H1 (cell line): ENCODE measurements at regions not wholly inside any gene's neighbourhood (a gene's known extent, or its start where the extent isn't known, plus 50 kb on each side); places are given as distances from the start of the nearest gene placed in this dataset.

Source experiments
- CTCF ChIA-PET: fragments of 300-600 bp; sonication (Branson Sonifier 250); formaldehyde crosslinking; loops from one replicate; lab custom pipeline; 2021; ENCODE audit not compliant: partially characterized antibody; lab: Charles Lee
- POLR2A ChIA-PET: fragments of 300-600 bp; sonication (Branson Sonifier 250); formaldehyde crosslinking; loops from one replicate; lab custom pipeline; 2021; ENCODE audit warnings: inconsistent platforms; ENCODE audit not compliant: partially characterized antibody; lab: Charles Lee
- DNase-seq, 2 experiments: peaks; one replicate each; pipeline versions ENCODE4 v3.0.0 to v3.0.0-alpha.2; 2010 to 2022; ENCODE audit warnings: low spot score in 2 of 2, low read depth in 1 of 2, mixed read lengths in 1 of 2
- FAIRE-seq: peaks from 2 replicates; lab custom pipeline; 2011; peaks lifted over from hg19 to GRCh38; lab: Jason Lieb, UNC
- H2AFZ ChIP-seq: 2 replicates; pipeline ENCODE4 v1.8.1; 2012; ENCODE audit warnings: low read length, inconsistent platforms
- H2AK5ac ChIP-seq: 2 replicates; pipeline ENCODE4 v1.6.1; 2013; ENCODE audit warnings: low read depth, low read length
- H2BK120ac ChIP-seq: replicated peaks from 2 replicates; pipeline ENCODE3; 2013; ENCODE audit warnings: low read depth, low read length, inconsistent platforms
- H2BK12ac ChIP-seq: 2 replicates; pipeline ENCODE4 v1.6.1; 2013; ENCODE audit warnings: low read depth, low read length
- H2BK15ac ChIP-seq: 2 replicates; pipeline ENCODE4 v1.6.1; 2013; ENCODE audit warnings: low read length
- H2BK20ac ChIP-seq: 2 replicates; pipeline ENCODE4 v1.6.1; 2013; ENCODE audit warnings: low read length
- H2BK5ac ChIP-seq: 2 replicates; pipeline ENCODE4 v1.6.1; 2013; ENCODE audit warnings: low read depth, low read length
- H3K14ac ChIP-seq: 2 replicates; pipeline ENCODE4 v1.6.1; 2013; ENCODE audit warnings: inconsistent platforms; ENCODE audit not compliant: insufficient read length
- H3K18ac ChIP-seq: 2 replicates; pipeline ENCODE4 v1.6.1; 2013; ENCODE audit warnings: low read length; ENCODE audit errors: extremely low read depth
- H3K23ac ChIP-seq: 2 replicates; pipeline ENCODE4 v1.6.1; 2013; ENCODE audit warnings: inconsistent platforms; ENCODE audit not compliant: insufficient read length
- H3K23me2 ChIP-seq: 2 replicates; pipeline ENCODE4 v1.6.1; 2013; ENCODE audit warnings: low read depth, low read length
- H3K27ac ChIP-seq: 2 replicates; pipeline ENCODE4 v1.6.1; 2011; ENCODE audit warnings: low read depth, low read length, inconsistent platforms
- H3K27me3 ChIP-seq, 4 experiments: replicated peaks in 1 of 4; 1 replicate in 1 of 4; 2 replicates in 3 of 4; pipeline versions ENCODE4 v1.6.1 to v1.8.1; 2011 to 2013; ENCODE audit warnings: low read length in 3 of 4, mild to moderate bottlenecking in 3 of 4, inconsistent platforms in 2 of 4, mixed read lengths in 2 of 4, moderate library complexity in 1 of 4; ENCODE audit not compliant: control insufficient read depth in 3 of 4, insufficient read depth in 3 of 4; ENCODE audit errors: extremely low read depth in 1 of 4
- H3K36me3 ChIP-seq, 4 experiments: 2 replicates each; pipeline versions ENCODE4 v1.6.1 to v1.8.1; 2011 to 2013; ENCODE audit warnings: mild to moderate bottlenecking in 4 of 4, low read length in 3 of 4, moderate library complexity in 2 of 4, control low read depth in 1 of 4, inconsistent platforms in 1 of 4; ENCODE audit not compliant: insufficient read depth in 4 of 4, control insufficient read depth in 2 of 4
- H3K4ac ChIP-seq: replicated peaks from 2 replicates; pipeline ENCODE3; 2013; ENCODE audit warnings: low read length, low read depth, mixed read lengths, inconsistent platforms; ENCODE audit not compliant: insufficient read length
- H3K4me1 ChIP-seq, 4 experiments: replicated peaks in 1 of 4; 1 replicate in 1 of 4; 2 replicates in 3 of 4; pipeline versions ENCODE4 v1.6.1 to v1.8.1; 2011 to 2013; ENCODE audit warnings: low read length in 3 of 4, inconsistent platforms in 2 of 4, mixed read lengths in 1 of 4; ENCODE audit not compliant: insufficient read depth in 4 of 4, control insufficient read depth in 3 of 4
- H3K4me2 ChIP-seq, 2 experiments: 2 replicates each; pipeline versions ENCODE4 v1.6.1 to v1.8.1; 2011 to 2013; ENCODE audit warnings: low read depth in 2 of 2, low read length in 2 of 2, control low read depth in 1 of 2, inconsistent platforms in 1 of 2, mild to moderate bottlenecking in 1 of 2; ENCODE audit not compliant: insufficient read depth in 1 of 2
- H3K4me3 ChIP-seq, 4 experiments: fragments of 200-600, 300-600 bp in 1 of 4; sonication (generic), shearing (Covaris generic), sonication (Bioruptor Twin) in 1 of 4; 2 replicates each; pipeline versions ENCODE4 v1.5.1 to v1.8.1; 2011 to 2016; ENCODE audit warnings: low read length in 4 of 4, low read depth in 3 of 4, control low read depth in 2 of 4, inconsistent platforms in 2 of 4, mild to moderate bottlenecking in 2 of 4, mixed read lengths in 1 of 4, moderate library complexity in 1 of 4; ENCODE audit not compliant: insufficient read depth in 2 of 4; ENCODE audit errors: extremely low read depth in 1 of 4
- H3K56ac ChIP-seq: replicated peaks from 2 replicates; pipeline ENCODE3; 2013; ENCODE audit warnings: low read depth, mild to moderate bottlenecking, mixed read lengths, low read length, inconsistent platforms; ENCODE audit not compliant: insufficient read length
- H3K79me1 ChIP-seq: 2 replicates; pipeline ENCODE4 v1.6.1; 2013; ENCODE audit warnings: low read depth, low read length, control low read depth
- H3K79me2 ChIP-seq, 2 experiments: 2 replicates each; pipeline versions ENCODE4 v1.6.1 to v1.8.1; 2012 to 2013; ENCODE audit warnings: low read length in 2 of 2, mild to moderate bottlenecking in 2 of 2, inconsistent platforms in 1 of 2; ENCODE audit not compliant: insufficient read depth in 2 of 2, control insufficient read depth in 1 of 2
- H3K9ac ChIP-seq, 4 experiments: replicated peaks in 1 of 4; 1 replicate in 1 of 4; 2 replicates in 3 of 4; pipeline versions ENCODE4 v1.6.1 to v1.8.1; 2011 to 2013; ENCODE audit warnings: low read depth in 3 of 4, low read length in 3 of 4, control low read depth in 2 of 4, mild to moderate bottlenecking in 2 of 4, moderate library complexity in 2 of 4, inconsistent platforms in 1 of 4; ENCODE audit errors: extremely low read depth in 1 of 4
- H3K9me3 ChIP-seq, 2 experiments: 2 replicates each; pipeline versions ENCODE4 v1.6.1 to v1.8.1; 2012 to 2013; ENCODE audit warnings: mild to moderate bottlenecking in 2 of 2, moderate library complexity in 2 of 2, control low read depth in 1 of 2, inconsistent platforms in 1 of 2, low read depth in 1 of 2, low read length in 1 of 2, mixed read lengths in 1 of 2; ENCODE audit not compliant: insufficient read depth in 2 of 2
- H4K20me1 ChIP-seq, 2 experiments: replicated peaks in 1 of 2; 2 replicates each; pipeline versions ENCODE3 to v1.8.1; 2011 to 2013; ENCODE audit warnings: inconsistent platforms in 2 of 2, low read length in 2 of 2, mild to moderate bottlenecking in 1 of 2; ENCODE audit not compliant: insufficient read depth in 2 of 2, control insufficient read depth in 1 of 2
- H4K5ac ChIP-seq: 2 replicates; pipeline ENCODE4 v1.6.1; 2013; ENCODE audit warnings: low read length, low read depth, mixed read lengths, inconsistent platforms; ENCODE audit not compliant: insufficient read length
- H4K8ac ChIP-seq: 2 replicates; pipeline ENCODE4 v1.8.0; 2013; ENCODE audit warnings: mild to moderate bottlenecking, moderate library complexity, low read length, inconsistent platforms; ENCODE audit not compliant: insufficient read depth; ENCODE audit errors: extremely low read depth
- H4K91ac ChIP-seq: replicated peaks from 2 replicates; pipeline ENCODE3; 2013; ENCODE audit warnings: low read length, mixed read lengths, inconsistent platforms; ENCODE audit not compliant: insufficient read length
- ATF2 ChIP-seq: IDR thresholded peaks from 2 replicates; pipeline ENCODE4 v1.6.1; 2012; ENCODE audit warnings: low read length, inconsistent platforms
- ATF3 ChIP-seq: IDR thresholded peaks from 2 replicates; pipeline ENCODE4 v1.6.1; 2011; ENCODE audit warnings: low read depth, mild to moderate bottlenecking, low read length; ENCODE audit not compliant: insufficient read depth
- BCL11A ChIP-seq, 2 experiments: IDR thresholded peaks; one replicate each; pipeline ENCODE4 v1.6.1; 2011; ENCODE audit warnings: low read depth in 2 of 2, low read length in 2 of 2, mild to moderate bottlenecking in 2 of 2
- RFX5 ChIP-seq: IDR thresholded peaks from 2 replicates; pipeline ENCODE4 v1.6.1; 2011; ENCODE audit warnings: low read depth, low read length, improper control_type of control experiment, borderline replicate concordance
- SRF ChIP-seq: IDR thresholded peaks from 2 replicates; pipeline ENCODE4 v1.6.1; 2011; ENCODE audit warnings: mild to moderate bottlenecking, low read depth, low read length, moderate library complexity
- TEAD4 ChIP-seq: IDR thresholded peaks from 2 replicates; pipeline ENCODE4 v1.6.1; 2012; ENCODE audit warnings: low read depth, low read length, inconsistent platforms, mixed read lengths
- WGBS, 2 experiments: shearing (Covaris generic) in 1 of 2; methylation state at CpG; one replicate each; pipeline versions ENCODE4 v1.1.6 to v1.1.7; 2013 to 2015; ENCODE audit warnings: low lambda C conversion rate in 2 of 2, mixed read lengths in 2 of 2, inconsistent platforms in 1 of 2, low coverage in 1 of 2, missing lambda C conversion rate in 1 of 2; ENCODE audit not compliant: insufficient replicate concordance in 2 of 2, insufficient coverage in 1 of 2, insufficient read length in 1 of 2; ENCODE audit errors: extremely low coverage in 1 of 2, missing lambda C conversion rate in 1 of 2; 5-methylcytosine and 5-hydroxymethylcytosine counted together

GRCh38 chr10:113977174-113977573, 66.5 kb upstream of the ADRB1 start:
- 95% methylated on average over 7 of the region's 7 CpGs; no CpG with 5 or more reads in 1 of the 2 experiments for WGBS, 2 experiments
- CTCF ChIA-PET: no interaction called here
- Histone ChIP-seq H3K4me3 (no peak overlapping the region), H3K4ac (no peak overlapping the region), H2AK5ac (no peak overlapping the region), H3K4me2 (no peak overlapping the region), H4K91ac (no peak overlapping the region), H3K56ac (no peak overlapping the region), H2BK20ac (no peak overlapping the region), H3K79me1 (no peaks in the 10 kb centered on the region), H3K23me2 (peaks cover 2% of the 10 kb centered on the region; the same call in 1 of the 2 replicates), H4K20me1 (no peaks in the 10 kb centered on the region), H3K27ac (no peak overlapping the region), H2BK5ac (no peak overlapping the region), H3K4me1 (peaks cover 0 to 7% (median 3%) of the 10 kb centered on the region in 4 experiments; a peak in 3 of 7 replicates), H4K5ac (no peak overlapping the region), H3K23ac (no peak overlapping the region), H3K79me2 (no peaks in the 10 kb centered on the region), H3K14ac (no peak overlapping the region), H2AFZ (no peak overlapping the region), H4K8ac (no peak overlapping the region), H2BK120ac (no peak overlapping the region), H2BK12ac (no peak overlapping the region), H3K18ac (no peak overlapping the region), H3K27me3 (no peaks in the 10 kb centered on the region; a peak in 1 of 7 replicates), H2BK15ac (no peak overlapping the region), H3K9me3 (no peaks in the 10 kb centered on the region; a peak in 2 of 4 replicates), H3K36me3 (no peaks in the 10 kb centered on the region), H3K9ac (no peak overlapping the region)
- FAIRE-seq: no peak
- POLR2A ChIA-PET: no interaction called here
- DNase-seq: no peak
- no peak for TF ChIP-seq ATF3
- TF ChIP-seq ATF2: no peak
- TF ChIP-seq SRF: no peak
- TF ChIP-seq BCL11A (IDR thresholded peaks at IDR 0.05; ENCODE audit: low read depth in 2 of 2, low read length in 2 of 2): no peak
- no peak for TF ChIP-seq TEAD4
- TF ChIP-seq RFX5: no peak
